GM18868 (cell line): ENCODE measurements at regions not wholly inside any gene's neighbourhood (a gene's known extent, or its start where the extent isn't known, plus 50 kb on each side); places are given as distances from the start of the nearest gene placed in this dataset.

Source experiments
- ATAC-seq: cut with Tn5 transposase; IDR thresholded peaks from one replicate; pipeline ENCODE4 v1.9.1; 2021; ENCODE audit warnings: mild to moderate bottlenecking, moderate library complexity; ENCODE audit not compliant: unreplicated experiment

DNA sequence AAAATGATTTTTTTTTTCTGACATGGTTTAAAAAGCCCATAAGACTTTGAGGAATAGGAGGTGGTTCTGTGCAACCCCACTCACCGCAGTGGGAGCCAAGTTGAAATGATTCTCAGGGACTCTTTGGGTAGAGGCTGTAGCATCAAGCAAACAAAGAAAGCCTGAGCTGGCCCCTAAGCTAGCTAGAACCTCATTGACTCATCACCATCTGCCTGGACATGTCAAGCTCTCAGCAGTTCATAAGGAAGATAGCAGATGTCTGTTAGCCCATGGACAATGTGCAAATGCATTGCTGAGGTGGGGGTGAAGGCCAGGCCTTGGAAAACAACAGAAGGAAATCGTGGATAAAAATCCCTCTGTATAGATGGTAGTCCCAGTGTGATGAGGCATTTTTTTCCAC is 234.8 kb downstream of the NR2F2 start:
- ATAC-seq = no peak

DNA sequence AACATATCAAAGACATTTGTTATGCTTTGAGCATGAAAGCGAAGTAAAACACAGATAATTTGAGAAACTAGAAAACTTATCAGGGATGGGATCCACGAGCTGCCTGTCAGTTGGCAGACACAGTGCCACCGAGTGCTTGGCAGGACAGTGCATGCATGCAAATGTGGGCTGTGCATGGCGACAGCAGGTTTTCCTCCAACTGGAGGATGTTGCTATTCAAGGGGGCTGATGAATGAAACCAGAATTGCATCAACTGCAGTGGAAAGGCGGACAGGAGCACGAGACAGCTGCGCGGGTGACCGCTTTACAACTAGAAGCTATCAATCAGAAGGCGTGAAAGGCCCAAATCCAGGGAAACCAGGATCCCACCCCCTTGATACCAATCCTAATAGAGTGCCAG is 244.3 kb downstream of the NR2F2 start:
- no peak for ATAC-seq

- ATAC-seq = no peak
These were observed 246.1 kb downstream of the NR2F2 start for GRCh38 chr15:96576596-96576995.

GRCh38 chr15:96578393-96578792 is 247.9 kb downstream of the NR2F2 start:
- ATAC-seq = no peak

DNA sequence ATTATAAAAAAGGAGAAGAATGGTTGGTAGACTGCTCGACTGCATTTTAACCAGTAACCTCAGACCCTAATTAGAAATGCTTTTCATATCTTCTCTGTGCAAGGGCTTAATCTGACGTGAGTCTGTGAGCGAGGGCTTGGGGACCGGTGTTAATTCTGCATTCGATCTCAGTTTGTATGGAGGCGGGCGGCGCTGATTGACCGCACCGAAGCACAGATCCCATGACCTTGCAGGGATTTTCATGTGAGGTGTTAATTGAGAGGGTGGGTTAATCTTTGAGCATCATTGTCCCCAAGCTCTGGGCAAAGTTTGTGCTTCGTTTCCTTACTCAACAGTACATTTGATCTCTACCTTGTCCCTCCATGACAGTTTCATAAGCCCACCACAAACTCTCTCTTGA is 250.9 kb downstream of the NR2F2 start:
- no peak for ATAC-seq

- ATAC-seq = no peak
These were observed 252.0 kb downstream of the NR2F2 start for GRCh38 chr15:96582473-96582872.

DNA sequence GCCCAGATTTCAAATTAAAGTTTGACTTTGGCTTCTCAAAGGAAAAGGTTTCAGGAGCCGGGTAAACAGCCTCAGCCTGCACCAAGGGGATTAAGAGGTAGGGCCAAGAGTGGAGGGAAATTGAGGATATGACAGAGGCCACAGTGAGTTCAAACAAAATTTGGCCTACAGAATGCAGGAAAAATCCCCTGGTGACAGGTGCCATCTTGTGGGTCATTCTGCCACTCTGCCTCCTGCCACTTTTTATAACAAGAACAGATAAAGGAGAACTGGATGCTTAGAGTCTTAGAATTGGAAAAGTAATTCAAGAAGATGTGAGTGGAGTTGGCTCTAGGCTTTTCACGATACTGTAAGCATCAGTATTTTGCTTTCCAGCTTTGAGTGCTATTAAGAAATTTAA is 253.2 kb downstream of the NR2F2 start:
- peak; percentile 26 for ATAC-seq

GRCh38 chr15:96585484-96586386 is 255.2 kb downstream of the NR2F2 start:
- ATAC-seq = peak; percentile 46

DNA sequence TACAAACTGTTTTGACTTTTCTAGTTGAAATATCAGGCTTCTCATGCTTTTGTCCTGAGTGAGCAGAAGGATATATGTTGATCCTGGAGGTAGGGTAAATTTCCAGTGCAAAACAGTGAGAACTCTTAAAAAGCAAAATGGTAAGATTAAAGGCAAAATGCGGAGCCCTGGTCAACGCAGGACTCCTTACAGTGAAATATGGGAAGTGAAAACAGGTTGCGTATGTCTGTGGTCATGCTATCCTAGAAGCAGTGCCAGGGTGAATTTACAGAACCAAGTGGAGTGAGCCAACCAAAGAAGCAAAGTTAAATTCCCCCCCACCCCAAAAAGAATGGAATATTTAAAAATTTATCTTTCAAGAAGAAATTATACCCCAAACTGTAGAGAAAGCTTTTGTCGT is 256.4 kb downstream of the NR2F2 start:
- ATAC-seq = peak; percentile 44

DNA sequence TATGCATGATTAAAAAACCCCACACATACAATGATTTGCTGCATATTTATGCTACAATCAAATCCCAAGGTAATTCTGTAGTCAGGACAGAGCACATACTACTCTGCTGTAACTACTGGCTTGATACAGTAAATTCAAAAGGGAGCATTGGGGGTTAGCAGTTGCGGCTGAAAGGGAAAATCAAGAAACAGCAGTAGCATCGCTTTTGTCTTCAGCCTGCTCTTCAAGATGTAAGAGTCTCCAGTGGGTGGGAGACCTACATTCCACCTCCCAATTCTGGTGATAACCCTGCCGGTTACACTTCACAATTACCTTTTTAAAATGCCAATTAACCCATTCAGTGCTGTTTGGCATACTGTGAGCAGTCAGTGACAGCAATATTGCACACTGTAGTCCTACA is 259.4 kb downstream of the NR2F2 start:
- ATAC-seq = no peak

GRCh38 chr15:96593735-96594134 is 263.2 kb downstream of the NR2F2 start:
- ATAC-seq = no peak

- no peak for ATAC-seq
These were observed 265.5 kb downstream of the NR2F2 start for GRCh38 chr15:96595951-96596350.

DNA sequence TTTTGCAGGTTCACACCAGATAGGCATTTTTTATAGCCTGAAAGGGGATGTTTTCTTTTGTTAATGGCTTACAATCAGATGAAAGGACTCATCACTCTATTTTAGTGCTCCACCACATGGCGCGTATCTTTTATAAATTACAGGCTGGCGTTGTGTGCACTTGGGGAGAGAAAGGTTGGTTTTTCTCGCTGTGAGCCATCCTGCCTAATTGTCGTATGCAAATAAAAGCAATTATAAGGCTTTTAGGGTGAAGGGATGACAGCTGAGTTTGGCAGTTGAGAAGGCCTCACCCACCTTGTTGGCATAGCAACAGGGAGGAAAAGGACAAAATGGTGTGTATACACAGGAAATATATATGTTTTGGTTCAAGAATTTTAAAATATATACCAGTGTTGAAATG is 268.0 kb downstream of the NR2F2 start:
- no peak for ATAC-seq

GRCh38 chr15:96599268-96599667 is 268.8 kb downstream of the NR2F2 start:
- ATAC-seq = no peak

DNA sequence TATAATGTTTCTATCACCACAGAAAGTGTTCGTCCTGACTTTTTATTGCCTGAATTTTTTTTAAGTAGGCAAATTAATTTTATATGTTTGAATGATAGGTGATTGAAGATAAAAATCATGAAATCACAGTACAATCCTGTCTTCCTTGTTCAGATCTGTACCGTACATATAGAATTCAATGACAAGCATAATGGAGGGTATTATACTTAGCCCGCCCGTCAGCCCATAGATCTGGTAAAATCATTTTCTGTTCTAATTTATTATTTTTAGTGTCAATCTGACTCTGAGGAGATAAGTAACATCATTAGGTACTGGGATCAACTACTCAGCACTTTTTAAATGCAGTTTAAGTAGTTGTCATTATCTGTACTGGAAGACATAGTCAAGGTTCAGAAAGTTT is 269.9 kb downstream of the NR2F2 start:
- no peak for ATAC-seq

DNA sequence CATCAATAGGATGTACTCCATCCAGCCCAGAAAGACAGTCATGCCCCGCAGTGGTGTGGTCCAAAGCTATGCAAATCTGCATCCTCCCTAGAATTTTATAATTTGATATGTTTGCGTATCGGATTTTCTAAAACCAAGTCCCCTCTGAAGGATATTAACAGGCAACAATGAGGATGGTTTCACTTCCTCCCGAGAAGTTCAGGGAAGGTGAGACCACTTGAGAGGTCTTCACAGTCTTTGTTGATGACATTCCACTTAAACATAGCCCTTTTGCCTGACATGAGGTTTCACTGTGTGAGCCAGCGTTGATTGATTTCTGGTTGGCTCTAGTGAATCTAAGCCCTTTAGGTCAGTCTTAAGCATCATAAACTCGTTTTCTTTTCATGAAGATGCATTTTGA is 276.1 kb downstream of the NR2F2 start:
- no peak for ATAC-seq

GRCh38 chr15:96610757-96611156 is 280.3 kb downstream of the NR2F2 start:
- ATAC-seq = no peak

DNA sequence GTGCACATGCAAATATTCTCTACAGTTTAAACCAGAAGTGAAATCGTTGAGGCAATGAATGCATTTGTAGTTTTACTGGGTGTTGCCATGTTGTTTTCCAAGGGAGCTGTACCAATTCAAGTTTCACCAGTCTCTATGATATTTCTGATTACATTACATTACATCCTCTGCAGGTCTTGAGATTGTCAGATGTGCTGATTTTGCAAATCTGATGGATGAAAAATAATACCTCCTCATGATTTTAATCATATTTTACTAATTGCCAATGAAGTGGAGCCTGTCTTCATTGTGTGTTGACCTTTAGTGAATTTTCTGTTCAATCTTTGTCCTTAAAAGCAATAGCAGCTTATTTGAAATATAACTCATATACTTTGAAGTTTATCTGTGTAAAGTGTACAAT is 282.4 kb downstream of the NR2F2 start:
- ATAC-seq = no peak

DNA sequence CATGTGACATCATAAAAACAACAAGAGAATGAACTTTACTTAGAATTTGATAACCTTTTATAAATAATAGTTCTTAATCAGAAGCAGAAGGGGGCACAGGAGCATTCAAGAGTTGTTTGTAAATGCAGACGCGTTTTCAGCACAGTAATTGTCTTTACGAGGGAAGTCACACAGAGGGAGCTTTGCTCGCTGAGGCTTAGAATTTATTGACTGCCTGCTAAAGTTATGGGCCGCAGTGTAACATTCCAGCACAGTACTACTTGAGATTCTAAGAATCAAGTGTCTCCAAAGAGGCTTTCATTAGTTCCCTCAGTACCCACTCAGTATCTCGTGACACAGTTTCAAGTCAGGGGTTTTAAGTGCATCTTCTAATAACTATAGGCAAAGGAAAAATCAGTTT is 288.7 kb downstream of the NR2F2 start:
- ATAC-seq = no peak

- ATAC-seq = no peak
These were observed 292.2 kb downstream of the NR2F2 start for GRCh38 chr15:96622714-96623113.

GRCh38 chr15:96625256-96625655 is 294.8 kb downstream of the NR2F2 start:
- no peak for ATAC-seq

DNA sequence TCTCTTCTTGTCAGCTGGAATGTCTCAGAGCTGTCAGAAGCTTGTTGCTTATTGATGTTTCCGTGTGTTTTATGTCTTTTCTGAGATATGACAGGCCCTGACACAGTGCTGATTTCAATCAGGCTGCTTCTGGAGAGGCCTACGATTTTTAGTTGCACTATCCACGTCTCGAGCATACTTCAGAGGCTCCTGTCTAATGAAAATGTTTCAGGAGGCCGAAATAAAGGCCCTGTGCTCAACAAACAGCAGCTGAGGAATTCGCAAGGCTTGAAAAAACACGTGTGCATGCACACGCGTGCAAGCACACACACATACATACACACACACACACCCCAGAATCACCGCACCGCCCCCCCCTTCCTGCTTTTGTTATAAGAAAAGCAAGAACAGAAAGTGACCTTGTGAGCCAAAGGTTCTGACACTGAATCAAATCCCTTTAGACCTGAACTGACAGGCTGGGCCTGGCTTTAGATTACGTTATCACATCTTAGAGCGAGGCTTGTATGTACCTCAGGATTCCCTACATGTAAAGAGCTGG is 296.6 kb downstream of the NR2F2 start:
- ATAC-seq = no peak

- ATAC-seq = no peak
These were observed 299.0 kb downstream of the NR2F2 start for GRCh38 chr15:96629511-96629910.
